SK-N-SH treated with all-trans-retinoic acid at 6 μM for 48 hours (cell line): ENCODE measurements at regions not wholly inside any gene's neighbourhood (a gene's known extent, or its start where the extent isn't known, plus 50 kb on each side); places are given as distances from the start of the nearest gene placed in this dataset.

Experiments used
- ARNTL ChIP-seq: fragments of 450-650 bp; formaldehyde crosslinking; IDR thresholded peaks from 2 replicates; pipeline ENCODE4 v1.5.0; 2020; ENCODE audit warnings: low read depth, mild to moderate bottlenecking, moderate library complexity, borderline replicate concordance
- BACH2 ChIP-seq: fragments of 250-450 bp; sonication (Bioruptor Pico); IDR thresholded peaks from 2 replicates; pipeline ENCODE4 v1.9.0; 2021; ENCODE audit warnings: mild to moderate bottlenecking, borderline replicate concordance
- PATZ1 ChIP-seq: fragments of 250-450 bp; sonication (Bioruptor Pico); IDR thresholded peaks from 2 replicates; pipeline ENCODE4 v1.8.0; 2020; ENCODE audit warnings: mild to moderate bottlenecking, moderate library complexity, borderline replicate concordance
- POU6F1 ChIP-seq: fragments of 250-450 bp; sonication (Bioruptor Pico); IDR thresholded peaks from 2 replicates; pipeline ENCODE4 v1.8.0; 2021; ENCODE audit warnings: low read depth, mild to moderate bottlenecking, moderate library complexity, borderline replicate concordance
- TOX ChIP-seq: fragments of 250-450 bp; sonication (Bioruptor Pico); IDR thresholded peaks from 2 replicates; pipeline ENCODE4 v1.8.0; 2021; ENCODE audit warnings: mild to moderate bottlenecking, moderate library complexity, borderline replicate concordance
- TSHZ2 ChIP-seq: fragments of 250-450 bp; sonication (Bioruptor Pico); IDR thresholded peaks from 2 replicates; pipeline ENCODE4 v1.5.0; 2020; ENCODE audit warnings: mild to moderate bottlenecking, moderate library complexity
- ZFP3 ChIP-seq: fragments of 250-450 bp; sonication (Bioruptor Pico); IDR thresholded peaks from 2 replicates; pipeline ENCODE4 v1.5.0; 2020; ENCODE audit warnings: mild to moderate bottlenecking, moderate library complexity
- ZFP30 ChIP-seq: fragments of 450-650 bp; formaldehyde crosslinking; IDR thresholded peaks from 2 replicates; pipeline ENCODE4 v1.5.0; 2022; ENCODE audit warnings: mild to moderate bottlenecking, moderate library complexity
- ZNF565 ChIP-seq: fragments of 450-650 bp; formaldehyde crosslinking; conservative IDR thresholded peaks from 2 replicates; pipeline ENCODE4 v1.5.0; 2020; ENCODE audit warnings: low read depth, mild to moderate bottlenecking, moderate library complexity

DNA sequence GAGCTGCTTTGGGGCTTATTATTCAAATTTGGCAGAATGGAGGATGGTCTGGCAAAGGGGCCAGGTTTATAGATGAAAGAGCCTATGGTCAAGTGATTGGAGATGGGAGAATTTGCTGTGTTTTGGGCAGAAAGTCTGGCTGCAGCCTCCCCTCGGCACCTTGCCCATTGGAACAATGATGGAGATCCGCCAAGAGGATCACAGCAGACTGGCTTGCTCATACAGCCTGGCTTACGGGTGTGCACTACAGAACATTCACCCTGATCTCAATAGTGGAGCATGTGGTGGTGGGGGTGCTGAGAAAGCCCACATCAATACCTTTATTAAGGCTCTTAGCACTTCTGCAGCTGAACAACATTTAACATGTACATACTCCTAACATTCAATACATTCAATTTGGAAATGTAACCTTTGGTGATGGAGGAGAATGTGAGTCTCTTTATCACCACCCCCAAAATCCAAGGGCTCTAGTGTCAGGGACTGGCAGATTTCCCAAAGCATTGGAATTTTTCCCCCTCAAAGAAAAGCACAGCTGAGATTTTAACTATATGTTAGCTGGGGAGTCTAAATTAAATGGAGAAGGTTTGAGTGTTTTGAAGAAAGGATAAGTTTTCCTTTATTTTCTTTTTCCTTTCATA lies 118.4 kb upstream of the TMC3 start:
- TF ChIP-seq POU6F1 (CRISPR knock-in tag) (no peak), ARNTL (CRISPR knock-in tag) (no peak), TOX (CRISPR knock-in tag) (no peak), TSHZ2 (CRISPR knock-in tag) (no peak), PATZ1 (CRISPR knock-in tag) (no peak), ZFP30 (CRISPR knock-in tag) (no peak), BACH2 (no peak), ZNF565 (no peak), ZFP3 (no peak)
